HCEC 1CT (cell line): ENCODE measurements at regions not wholly inside any gene's neighbourhood (a gene's known extent, or its start where the extent isn't known, plus 50 kb on each side); places are given as distances from the start of the nearest gene placed in this dataset.
"Not testable (repeated sequence)": the region's sequence is repeated elsewhere in the genome, so short reads cannot be mapped to it uniquely, and the experiment has no call there.

Experiments
- DNase-seq: peaks from one replicate; pipeline ENCODE4 v3.0.0-alpha.2; 2017

DNA sequence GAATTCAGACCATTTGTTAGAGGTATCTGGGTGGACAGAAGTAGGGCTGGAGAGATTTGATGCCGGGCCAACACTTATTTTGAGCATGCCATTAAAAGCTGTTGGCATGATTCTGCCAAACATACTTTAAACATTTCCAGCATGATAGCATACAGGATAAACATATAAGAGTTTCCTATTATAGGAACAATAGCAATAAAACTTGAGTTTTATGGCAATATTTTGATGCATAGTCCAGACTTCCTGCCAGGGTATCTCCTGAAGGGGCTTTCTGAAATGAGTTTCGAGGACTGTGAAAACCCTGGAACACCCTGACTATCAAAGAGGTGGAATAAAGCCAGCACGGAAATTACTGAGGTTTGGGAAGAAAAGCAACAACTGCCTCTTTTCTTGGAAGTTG lies 1398.0 kb upstream of the NXPH2 start:
- DNase-seq = peak; percentile 23

DNA sequence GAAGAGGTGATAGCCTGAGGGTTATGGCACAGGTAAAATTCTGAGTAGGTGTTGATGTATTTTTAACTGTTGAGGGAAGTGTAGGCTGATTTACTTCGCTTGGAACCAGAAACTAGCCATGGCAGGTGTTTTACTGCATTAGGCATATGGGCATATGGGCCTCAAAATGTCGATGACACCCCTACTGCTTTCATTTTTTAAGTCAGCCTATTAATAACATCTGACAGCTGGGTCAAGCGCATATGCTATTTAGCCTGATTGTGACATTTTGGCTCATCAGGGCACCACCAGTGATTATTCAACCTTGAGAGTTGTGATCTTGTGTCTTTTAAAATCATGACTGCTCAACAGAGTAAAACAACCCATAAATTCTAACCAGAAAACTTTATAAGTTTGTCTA lies 1396.9 kb upstream of the NXPH2 start:
- DNase-seq = no peak

DNA sequence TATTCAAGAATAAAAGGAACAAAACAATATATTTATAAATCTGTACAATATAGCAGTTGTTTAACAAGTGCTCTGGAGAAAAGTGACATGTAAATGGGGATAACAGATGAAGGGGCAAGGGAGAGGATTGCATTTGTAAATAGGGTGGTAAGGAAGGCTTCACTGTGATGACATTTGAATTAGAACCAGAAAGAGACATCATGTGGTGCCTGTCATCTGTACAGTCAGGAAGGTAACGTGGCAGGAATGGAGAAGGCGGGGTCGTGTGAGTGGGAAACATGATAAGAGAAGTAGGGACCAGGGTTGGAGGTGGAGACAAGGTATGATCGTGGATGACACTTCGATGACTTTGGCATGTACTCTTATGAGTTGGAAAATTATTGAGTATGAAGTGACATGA lies 1393.6 kb upstream of the NXPH2 start:
- no peak for DNase-seq

DNA sequence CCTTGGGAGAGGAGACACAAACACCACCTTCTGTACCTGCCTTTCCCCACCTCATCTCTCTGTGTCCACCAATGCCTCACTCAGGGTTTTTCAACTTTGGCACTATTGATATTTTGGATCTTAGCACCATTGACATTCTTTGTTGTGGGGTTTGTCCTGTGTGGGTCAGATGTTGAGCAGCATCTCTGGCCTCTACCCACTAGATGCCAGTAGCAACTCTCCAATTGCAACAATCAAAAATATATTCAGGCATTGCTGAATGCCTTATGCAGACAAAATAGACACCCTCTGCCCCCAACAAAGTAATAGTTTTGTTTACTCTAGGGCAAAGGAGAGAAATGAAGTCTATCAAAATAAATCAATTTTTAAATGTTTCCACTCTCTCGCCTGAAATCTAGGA lies 1384.3 kb upstream of the NXPH2 start:
- DNase-seq = no peak

DNA sequence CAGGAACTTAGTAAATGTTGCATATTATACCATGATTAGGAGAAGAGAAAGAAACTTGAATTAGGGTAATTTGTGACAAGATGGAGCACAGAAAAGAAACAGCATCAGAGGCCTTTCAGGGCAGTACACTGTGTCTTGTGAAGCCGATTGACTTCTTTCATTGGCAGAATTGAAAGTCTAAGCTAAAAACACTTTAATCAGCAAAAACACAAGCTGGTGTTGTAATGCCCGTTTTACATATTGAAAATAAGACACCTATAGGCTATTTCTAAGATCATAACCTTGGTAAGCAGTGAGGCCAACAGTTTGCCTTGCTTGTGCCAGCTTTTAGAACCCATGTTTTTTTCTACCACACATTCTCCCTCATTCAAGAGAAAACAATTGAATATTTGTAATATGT lies 1378.1 kb upstream of the NXPH2 start:
- no peak for DNase-seq

DNA sequence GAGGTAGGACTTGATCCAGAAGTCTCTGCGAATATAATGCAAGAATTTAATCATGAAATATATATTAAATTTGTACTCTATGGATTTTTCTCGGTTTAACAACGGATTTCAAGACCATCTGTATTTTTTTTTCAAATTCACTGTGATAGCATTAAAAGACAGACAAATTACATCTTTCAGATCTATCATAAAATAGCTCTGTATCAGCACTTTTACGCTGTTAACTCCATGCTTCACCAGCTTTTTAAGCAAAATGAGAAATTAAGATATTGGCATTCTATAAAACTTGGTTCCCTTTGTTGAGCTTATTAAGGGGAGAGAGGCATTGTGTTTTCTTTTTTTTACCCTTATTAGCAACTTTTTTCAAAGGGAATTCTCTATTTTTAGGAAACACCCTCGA lies 1377.6 kb upstream of the NXPH2 start:
- DNase-seq = no peak

DNA sequence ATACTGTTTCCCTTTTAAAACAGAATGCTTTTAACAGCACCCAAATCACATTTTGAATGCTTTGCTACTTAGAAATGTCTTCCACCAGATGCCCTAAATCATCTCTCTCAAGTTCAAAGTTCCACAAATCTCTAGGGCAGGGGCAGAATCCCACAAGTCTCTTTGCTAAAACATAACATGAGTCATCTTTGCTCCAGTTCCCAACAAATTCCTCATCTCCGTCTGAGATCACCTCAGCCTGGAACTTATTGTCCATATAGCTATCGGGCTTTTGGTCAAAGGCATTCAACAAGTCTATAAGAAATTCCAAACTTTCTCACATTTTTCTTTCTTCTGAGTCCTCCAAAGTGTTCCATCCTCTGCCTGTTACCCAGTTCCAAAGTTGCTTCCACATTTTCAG lies 1374.5 kb upstream of the NXPH2 start:
- no peak for DNase-seq

DNA sequence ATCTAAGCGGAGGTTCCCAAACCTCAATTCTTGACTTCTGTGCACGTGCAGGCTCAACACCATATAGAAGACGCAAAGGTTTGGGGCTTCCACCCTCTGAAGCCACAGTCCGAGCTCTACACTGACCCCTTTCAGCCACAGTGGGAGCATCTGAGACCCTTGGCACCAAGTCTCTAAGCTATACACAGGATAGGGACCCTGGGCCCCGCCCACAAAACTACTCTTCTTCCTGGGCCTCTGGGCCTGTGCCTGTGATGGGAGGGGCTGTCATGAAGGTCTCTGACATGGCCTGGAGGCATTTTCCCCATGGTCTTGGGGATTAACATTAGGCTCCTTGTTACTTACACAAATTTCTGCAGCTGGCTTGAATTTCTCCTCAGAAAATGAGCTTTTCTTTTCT lies 1374.1 kb upstream of the NXPH2 start:
- no peak for DNase-seq

DNA sequence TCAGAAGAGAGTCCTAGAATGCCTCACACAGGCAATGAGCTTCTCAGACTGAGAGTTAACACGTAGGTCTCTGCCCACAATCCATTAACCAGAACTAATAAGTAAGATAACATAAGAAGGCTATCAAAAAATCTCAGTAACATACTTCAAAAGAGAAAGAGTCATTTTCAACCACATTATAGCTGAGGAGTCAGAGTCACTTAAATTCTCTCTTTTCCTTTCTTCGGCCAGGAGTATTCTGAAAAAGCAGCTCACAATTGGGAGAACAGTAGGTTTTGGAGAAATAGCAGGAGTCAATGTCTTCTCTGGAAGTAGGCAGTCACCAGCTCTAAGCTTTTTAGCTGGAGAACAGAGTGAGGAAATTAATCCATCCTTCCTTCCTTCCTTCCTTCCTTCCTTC lies 1364.4 kb upstream of the NXPH2 start:
- DNase-seq = no peak

DNA sequence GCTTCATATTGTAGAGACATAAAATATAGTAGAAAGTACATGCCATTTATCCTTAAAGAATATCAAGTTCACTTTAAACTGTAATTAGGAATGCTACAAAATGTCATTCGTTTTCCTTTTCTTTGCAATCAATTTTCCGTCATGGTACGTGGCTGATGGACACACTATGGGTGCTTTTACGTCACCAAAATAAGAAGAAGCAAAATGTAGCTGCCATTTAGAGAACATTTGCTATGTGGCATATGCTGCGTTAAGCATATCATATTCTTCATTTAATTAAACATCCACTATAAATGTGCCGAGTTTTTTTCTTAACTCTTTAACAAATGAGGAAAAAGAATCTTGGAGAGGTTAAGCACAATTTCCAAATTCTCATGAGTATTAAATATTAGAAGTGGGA lies 1358.5 kb upstream of the NXPH2 start:
- no peak for DNase-seq

DNA sequence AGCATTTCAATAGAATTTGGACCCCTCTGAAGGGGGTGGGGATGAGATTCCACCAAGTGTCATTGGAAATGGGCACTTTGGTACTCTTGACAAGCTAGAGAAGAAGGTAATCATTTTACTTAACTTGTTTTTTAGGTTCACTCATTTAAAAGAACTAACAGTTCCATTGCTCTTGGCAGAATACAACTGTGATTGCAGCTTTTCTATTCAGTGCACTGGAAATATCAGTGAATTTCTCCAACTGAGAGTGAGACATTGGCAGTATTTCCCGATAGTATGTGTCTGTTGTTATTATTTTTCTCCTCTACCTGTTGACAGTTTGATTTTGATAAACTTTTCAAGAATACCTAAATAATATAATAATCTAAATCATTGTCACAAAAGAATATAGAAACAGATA lies 1356.7 kb upstream of the NXPH2 start:
- DNase-seq = no peak

DNA sequence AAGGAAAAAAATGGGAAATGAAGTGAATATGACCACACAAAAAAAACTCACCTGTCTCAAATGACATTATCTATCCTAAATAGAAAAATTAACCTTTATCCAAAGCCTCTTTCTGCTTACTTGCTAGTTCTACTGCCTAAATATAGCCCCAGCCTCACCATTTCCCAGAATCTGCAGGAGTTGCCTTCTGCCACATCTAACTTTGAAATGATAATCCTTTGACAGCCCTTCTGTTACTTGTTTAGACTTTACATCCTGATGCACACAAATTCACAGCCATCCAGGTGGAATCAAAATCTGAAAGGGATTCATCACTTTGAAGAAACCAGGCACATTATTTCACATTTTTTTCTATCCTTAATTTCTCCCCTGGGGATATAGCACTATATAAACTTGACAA lies 1356.2 kb upstream of the NXPH2 start:
- no peak for DNase-seq

DNA sequence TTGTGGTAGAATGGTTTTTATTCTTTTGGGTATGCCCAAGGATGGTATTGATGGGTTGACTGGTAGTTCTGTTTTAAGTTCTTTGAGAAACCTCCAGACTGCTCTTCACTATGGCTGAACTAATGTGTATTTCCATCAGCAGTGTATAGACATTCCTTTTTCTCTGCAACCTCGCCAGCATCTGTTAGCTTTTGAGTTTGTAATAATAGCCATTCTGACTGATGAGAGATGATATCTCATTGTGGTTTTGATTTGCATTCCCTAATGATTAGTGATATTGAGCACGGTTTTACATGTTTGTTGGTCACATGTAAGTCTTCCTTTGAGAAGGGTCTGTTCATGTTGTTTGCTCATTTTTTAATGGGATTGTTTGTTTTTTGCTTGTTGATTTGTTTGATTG lies 1348.7 kb upstream of the NXPH2 start:
- DNase-seq = no peak

DNA sequence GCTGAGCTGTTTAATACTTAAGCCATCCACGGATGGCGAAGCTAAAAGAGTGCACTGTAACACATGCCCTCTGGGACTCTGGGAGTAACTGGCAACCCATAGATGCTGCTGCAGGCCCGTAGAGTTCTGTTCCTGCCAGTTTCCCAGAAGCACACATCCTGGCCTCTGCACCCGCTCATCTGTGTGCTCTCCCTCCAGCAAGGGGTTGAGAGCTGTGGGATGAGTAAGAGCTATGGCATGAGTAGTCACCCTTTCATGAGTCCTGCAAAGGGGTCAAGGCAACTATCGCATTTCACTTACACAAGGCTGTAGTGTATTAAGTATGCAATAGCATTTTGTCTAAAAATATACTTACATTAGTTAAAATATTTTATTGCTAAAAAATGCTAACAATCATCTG lies 1341.8 kb upstream of the NXPH2 start:
- DNase-seq = peak; percentile 46

DNA sequence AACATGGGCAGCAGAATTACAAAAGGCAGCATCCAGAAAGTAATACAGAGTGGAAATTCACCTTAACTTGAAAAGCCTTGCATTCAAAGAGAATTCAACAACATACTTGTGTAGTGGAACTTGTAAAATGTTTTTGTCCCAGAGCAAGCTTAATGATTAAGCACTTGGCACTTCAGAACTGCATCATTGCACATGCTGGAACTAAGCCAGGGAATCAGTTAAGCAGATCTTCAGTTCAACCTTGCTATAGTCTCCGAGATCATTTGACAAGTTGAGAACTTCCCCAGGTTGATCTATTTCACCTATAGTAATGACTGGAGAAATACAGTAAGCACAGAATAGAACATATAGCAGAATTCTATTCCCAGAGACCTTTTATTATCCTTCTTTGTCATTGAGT lies 1337.2 kb upstream of the NXPH2 start:
- no peak for DNase-seq

DNA sequence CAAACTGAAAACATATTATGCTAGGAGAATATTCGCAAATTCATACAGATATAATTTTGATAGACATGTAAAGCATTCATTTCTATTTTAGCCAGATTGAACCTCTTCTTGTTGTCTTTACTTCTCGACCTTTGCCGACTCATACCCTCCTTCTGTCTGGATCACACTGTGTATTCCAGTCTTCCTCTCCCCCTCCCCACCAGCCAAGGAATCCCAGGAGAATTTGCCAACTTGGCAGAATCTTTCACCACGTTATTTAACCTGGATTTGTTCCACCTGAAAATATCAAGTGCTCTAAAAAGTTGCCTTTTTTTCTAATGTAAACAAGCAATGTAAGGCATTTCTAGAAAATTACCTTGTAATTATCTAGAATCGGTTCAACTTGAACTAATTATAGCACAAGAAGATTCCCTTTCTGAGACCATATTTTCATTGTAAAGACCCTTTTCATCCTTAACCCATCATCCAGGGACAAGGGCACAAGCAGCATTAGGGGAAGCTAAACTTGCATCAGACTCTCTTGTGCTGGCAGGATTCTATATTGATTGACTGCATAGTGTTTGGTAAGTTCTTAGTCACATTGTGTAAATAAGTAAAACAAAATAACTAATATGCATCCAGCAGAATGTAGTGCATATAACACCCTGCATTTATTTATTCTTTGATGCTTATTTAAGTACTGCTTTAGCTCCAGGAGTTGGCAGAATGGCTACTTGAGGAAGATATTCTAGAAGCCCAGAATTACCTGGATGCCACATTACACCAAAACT lies 1328.7 kb upstream of the NXPH2 start:
- DNase-seq = no peak

DNA sequence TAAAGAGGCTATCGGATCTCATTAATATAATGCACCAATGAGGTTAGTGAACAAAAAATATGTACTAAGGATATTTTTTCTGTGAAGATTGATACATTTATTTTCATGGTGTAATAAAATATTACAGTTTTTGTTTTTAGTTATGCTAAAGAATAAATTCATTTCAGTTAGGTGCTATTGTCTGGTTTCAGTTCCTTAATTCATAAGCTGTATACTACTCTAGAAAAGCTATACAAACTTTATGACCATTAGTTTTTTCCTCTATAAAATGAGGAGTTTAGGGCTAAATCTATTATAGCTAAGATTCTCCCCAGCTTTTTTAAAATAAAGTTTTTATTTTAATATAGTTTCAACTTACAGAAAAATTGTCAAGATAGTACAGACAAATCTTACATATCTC lies 1311.7 kb upstream of the NXPH2 start:
- DNase-seq = no peak

DNA sequence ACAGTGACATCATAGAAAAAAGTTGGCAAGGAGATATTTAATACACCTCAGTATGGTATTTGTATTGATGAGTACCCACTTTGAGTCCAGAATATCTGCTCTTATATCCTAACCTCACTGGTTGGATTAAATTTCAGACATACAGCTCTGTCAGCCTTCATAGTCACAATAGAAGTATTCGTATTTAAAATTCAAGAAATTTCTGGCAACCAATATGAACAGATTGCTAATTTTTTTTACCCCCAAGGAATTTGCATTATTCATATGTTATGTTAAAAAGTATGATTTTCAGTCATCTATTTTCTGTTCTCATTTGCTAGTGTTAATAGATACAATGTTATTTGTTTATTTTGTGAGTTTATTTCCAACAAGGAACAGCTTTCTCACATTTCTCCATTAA lies 1306.8 kb upstream of the NXPH2 start:
- no peak for DNase-seq

DNA sequence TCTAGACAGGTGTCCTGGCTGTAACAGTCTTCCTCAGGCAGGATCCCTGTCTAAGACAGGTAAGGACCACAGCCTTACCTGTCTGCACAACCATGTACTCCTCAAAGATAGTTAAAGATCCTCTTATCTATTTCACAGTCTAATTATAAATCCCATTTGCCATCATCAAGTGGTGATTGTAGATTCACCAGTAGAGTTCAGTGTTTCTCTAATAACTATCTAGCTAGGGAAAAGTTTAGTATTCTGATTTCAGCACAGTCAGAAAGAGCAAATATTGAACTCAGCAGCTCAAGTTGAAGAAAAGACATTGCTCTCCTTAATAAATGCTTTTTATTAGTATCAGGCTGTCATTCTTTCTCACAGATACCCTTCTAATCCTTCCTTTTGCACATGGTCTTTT lies 1305.5 kb upstream of the NXPH2 start:
- no peak for DNase-seq

DNA sequence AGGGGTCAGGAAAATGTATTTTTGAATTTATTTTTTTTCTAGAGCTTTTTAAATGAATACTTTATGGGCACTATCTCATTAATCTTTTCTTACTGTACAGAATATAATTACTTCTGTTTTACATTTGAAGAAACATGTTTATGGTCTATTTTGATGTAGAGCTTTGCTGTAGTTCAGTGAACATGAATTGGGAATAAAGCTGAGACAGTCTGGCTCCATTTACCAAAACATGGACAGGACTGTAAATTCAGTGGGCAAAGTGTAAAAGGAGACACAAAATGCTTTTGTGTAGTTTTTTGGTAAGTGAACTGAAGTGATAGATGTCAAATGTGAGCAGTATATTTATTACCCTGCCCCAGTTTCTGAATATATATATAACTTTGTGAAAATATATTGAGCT lies 1298.8 kb upstream of the NXPH2 start:
- DNase-seq = no peak

DNA sequence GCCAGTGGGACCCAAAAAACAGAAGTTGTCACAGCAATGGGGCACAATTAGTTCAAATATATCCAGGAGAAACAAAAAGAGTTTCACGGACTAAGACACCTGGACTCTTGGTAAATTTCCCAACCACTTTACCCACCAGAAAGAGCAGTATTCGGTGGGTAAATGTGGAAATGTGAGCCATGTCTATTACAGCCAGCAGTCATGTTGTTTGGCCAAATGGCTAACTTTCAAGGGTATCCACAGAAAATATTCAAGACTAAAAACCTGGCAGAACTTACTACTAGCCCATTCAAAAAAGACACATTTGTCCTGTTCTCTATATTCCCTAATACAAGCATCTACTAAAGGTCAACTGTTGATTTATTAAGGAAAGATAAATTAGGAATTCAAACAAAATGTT lies 1296.0 kb upstream of the NXPH2 start:
- no peak for DNase-seq

DNA sequence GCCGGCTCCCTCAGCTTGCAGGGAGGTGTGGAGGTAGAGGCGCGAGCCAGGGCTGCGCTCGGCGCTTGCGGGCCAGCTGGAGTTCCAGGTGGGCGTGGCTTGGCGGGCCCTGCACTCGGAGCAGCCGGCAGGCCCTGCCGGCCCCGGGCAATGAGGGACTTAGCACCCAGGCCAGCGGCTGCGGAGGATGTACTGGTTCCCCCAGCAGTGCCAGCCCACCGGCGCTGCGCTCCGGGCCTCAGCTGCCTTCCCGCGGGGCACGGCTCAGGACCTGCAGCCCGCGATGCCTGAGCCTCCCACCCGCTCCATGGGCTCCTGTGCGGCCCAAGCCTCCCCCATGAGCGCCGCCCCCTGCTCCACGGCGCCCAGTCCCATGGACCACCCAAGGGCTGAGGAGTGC lies 1293.6 kb upstream of the NXPH2 start:
- DNase-seq = not testable (repeated sequence)

DNA sequence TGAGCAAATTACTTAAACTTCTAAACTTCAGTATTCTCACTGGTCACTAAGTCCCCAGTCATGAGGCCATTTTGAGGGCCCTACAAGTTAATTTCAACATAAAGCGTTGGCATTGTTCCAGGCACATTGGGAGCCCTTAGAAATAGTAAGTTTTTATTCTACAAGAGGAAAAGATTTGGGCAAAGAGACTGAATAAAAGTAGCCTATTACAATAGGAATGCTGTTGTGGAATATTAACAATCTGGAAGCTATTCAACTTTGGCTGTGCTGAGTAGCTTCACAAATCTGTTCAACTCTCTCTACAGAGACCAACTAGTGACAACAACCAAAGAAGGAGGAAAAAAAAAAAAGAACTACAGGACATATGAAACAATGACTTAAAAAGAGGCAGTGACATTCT lies 1287.5 kb upstream of the NXPH2 start:
- DNase-seq = no peak

DNA sequence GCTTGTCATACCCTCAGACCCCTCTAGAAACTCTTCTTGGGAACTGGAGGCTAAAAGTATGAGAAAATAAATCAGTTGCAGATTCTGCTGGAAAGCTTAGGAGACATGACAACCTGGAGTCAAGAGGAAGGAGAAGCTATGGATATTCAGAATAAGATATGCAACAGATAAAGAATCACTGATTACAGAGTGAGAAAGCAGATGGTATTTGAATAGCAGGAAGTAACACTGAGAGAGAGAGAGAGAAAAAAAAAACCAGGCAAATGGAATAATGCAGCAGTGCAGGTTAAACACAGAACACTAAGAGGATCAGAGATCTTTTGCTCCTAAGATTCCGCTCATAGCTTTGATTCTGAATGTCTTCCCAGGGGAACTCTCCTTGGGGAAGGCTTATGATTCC lies 1284.1 kb upstream of the NXPH2 start:
- DNase-seq = no peak

DNA sequence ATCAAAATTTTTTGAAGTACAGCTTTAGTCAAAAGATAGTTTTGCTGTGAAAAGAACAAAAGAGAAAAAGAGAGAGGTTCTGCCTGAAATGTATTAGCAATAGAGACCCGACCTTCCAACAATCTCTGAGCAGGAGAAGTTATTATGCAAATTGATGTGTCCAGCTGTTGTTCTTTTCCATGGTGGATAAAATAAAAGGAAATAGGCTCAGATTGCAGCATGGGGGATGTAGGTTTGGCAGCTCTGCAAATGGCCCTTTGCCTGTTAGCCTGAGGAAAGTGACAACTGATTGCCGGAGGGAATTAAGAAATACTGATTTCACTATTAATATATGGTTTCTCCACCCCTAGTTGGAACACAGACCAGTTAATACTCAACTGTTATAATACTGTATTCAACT lies 1283.2 kb upstream of the NXPH2 start:
- DNase-seq = no peak

DNA sequence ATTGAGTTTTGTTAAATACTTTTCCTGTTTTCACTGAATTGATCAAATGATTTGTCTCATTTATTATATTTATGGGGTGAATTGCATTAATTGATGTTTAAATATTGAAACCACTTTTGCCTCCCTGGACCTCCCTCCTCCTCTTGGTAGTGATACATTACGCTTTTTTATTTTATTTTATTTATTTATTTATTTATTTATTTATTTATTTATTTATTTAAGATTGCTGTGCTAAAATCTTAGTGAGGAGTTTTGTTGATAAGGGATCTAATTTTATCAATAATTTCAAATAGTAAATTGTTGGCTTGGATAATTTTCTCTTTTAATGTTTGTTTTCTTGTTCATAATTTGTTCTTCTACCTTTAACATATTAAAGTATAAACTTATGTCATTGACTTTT lies 1281.0 kb upstream of the NXPH2 start:
- DNase-seq = no peak
